Endothelial cell of hepatic sinusoid (primary cell): ENCODE measurements at regions not wholly inside any gene's neighbourhood (a gene's known extent, or its start where the extent isn't known, plus 50 kb on each side); places are given as distances from the start of the nearest gene placed in this dataset.

ENCODE experiments used
- in situ Hi-C: cut with HindIII; loops from 2 replicates; pipeline ENCODE4 v1.10.0; 2017; ENCODE audit warnings: low sequenced_read_pairs

- in situ Hi-C loops: no loop called here
Observed at GRCh38 chr3:72351536-72351935, 496.7 kb downstream of the SHQ1 start.

GRCh38 chr3:72350761-72351505, 497.3 kb downstream of the SHQ1 start:
- in situ Hi-C loops: no loop called here

GRCh38 chr3:72348357-72348756, 499.9 kb downstream of the SHQ1 start:
- in situ Hi-C loops: no loop called here

GRCh38 chr3:72347819-72348319, 500.4 kb downstream of the SHQ1 start:
- in situ Hi-C loops: no loop called here

DNA sequence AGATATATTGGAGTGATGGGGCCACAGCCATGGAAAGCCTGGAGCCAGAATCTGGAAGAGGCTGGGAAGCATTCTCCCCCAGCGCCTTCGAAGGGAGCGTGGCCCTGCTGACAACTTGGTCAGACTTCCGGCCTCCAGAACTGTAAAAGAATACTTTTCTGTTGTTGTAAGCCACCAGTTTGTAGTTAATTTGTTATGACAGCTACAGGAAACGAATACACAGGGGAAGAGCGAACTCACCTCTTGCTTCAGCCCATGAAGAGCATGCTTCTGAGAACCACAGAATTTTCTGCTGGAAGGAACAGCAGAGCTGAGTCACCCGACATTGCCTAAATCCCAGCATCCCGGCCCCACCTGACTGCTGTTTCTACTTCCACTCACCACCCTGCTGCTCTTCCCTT, 501.7 kb downstream of the SHQ1 start:
- in situ Hi-C loops: no loop called here

GRCh38 chr3:72345980-72346379, 502.3 kb downstream of the SHQ1 start:
- in situ Hi-C loops: no loop called here

- in situ Hi-C loops: no loop called here
Observed at GRCh38 chr3:72345237-72345878, 502.9 kb downstream of the SHQ1 start.

DNA sequence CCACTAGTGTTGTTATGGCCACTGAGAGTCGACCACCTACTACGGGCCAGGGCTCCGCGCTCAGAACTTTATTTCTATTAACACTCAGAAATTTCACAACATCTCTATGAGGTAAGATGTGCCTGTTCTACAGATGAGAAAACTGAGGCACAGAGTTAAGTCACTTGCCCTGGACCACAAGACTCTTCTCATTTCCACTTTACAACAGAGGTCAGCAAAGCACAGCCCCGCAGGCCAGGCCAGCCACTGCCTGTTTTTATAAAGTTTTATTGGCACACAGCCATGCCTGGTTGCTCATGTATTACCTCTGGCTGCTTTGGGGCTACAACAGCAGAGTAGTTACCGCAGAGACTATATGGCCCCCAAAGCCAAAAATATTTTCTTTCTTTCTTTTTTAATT, 503.6 kb downstream of the SHQ1 start:
- in situ Hi-C loops: no loop called here

DNA sequence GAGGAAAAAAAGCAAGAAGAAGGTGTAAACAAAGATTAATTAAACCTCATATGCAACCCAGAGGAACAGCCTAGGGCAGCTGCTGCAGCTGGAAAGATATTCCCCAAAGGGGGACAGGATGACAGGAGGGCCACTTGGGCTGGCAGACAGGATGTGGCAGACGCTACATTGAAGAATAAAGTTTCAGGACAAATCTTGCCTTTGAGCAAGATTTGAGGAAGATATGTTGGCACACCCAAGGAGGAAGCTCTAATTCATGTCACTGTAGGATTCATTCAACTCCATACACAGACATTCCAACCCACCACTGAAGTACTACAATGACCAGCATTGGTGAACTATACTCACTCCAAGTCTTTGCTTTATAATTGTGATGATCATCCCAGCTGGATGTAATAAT, 504.0 kb downstream of the SHQ1 start:
- in situ Hi-C loops: no loop called here

DNA sequence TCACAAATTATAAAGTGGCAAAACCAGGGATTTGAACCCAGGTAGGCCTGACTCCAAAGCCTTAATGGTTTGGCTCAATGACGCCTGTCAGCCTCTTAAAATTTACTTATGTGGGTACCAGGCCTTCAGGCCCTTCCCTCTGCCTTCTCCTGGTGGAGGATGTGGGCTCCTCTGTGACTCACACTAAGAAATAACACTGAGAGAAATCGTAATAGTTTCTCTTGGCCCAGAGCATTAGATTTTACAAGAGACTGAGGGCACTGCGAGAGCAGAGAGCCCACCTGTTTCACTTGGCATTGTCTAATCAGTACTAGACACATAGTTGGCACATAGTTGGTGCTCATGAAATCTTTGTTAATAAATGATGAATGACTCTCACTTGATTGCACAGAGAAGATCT, 505.2 kb downstream of the SHQ1 start:
- in situ Hi-C loops: no loop called here

DNA sequence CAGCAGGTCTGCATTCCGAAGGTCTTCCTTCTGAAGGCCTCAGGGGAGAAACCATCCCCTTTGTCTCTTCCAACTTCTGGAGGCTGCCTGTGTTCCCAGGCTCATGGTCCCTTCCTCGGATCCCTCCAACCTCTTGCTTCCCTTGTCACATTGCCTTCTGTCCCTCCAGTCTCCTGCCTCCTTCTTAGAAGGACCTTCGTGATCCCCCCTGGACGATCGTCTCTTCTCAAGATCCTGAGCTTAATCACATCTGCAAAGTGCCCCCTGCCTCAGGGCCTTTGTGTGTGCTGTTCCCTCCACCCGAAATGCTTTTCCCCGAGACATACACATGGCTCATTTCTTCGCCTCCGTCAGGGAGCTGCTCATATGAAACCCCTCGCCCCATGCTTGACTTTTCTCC, 505.8 kb downstream of the SHQ1 start:
- in situ Hi-C loops: no loop called here

DNA sequence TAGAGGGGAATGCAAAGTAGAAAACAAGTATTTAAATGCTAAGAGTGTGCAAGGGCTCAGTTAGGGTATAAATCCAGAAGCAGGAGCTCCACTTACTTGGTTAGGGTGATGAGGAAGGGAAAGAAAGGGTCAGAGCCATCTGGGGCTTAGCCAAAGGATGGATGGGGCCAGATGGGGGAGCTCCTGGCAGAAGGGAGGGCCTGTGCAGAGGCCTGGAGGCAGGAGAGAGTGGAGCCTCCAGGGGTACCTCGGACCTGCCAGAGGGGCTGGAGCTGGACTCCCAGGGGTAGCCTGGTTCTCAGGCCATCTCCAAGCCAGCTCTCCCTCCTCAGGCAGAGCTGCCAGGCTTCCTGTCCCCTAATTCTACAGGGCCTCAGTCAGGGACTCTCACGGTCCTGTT, 506.3 kb downstream of the SHQ1 start:
- in situ Hi-C loops: no loop called here

GRCh38 chr3:72341380-72341770, 506.9 kb downstream of the SHQ1 start:
- in situ Hi-C loops: no loop called here

DNA sequence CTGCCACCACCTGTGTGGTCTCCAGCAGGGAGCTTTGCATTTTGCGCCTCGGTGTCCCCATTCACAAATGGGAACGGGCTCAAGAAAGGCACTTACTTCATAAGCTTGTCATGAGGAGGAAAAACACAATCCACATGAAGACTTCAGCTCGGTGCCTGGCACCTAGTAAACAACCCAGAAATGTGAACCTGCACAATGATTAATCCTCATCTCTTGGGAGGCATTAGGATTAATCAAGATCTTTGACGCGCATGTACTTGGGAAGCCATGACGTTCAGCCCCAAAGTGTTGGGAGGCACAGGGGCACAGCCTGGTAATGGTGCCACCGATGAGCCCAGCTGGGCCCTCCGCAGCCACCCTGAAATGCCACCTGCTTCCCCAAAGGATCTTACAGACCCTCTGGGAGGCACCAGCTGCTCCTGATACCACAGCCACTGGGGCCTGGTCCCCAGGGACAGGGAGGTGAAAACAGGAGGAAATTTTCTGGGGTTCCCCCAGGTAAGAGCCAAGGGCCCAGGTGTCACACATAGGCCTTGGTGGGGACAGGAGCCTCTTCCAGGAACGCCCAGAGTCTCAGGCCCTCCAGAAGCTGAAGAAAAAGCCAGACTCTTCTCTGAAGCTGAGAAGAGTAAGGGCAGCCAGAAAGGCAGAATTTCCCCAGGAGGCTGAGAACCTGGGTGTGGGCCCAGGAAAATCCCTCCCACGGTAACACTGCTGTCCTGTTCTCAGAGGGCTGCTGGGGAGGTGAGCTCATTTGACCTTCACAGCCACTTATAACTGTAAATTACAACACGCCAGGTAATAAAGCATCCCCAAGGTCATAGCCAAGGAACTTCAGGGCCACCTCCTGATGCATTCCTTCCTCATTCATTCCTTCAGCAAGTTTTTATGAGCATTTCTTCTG, 507.5 kb downstream of the SHQ1 start:
- in situ Hi-C loops: no loop called here

DNA sequence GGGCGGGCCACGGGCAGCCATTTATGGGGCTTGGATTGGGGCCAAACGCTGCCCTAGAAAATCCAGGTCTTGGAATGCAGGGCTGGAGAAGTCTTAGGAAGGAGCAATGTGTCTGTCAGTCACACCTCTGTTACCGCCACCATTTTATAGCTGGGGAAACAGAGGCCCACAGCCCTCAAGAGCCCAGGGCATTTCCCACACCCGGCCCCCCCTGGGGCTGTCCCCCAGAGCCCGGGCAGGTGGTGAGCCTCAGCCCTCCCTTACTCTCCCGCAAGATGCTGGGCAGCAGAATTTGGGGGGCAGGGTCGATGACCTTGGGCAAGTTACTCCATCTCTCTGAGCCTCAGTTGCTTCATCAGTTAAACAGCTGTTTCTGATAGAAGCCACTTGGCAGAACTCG, 508.2 kb downstream of the SHQ1 start:
- in situ Hi-C loops: no loop called here

GRCh38 chr3:72339670-72340030, 508.6 kb downstream of the SHQ1 start:
- in situ Hi-C loops: no loop called here

DNA sequence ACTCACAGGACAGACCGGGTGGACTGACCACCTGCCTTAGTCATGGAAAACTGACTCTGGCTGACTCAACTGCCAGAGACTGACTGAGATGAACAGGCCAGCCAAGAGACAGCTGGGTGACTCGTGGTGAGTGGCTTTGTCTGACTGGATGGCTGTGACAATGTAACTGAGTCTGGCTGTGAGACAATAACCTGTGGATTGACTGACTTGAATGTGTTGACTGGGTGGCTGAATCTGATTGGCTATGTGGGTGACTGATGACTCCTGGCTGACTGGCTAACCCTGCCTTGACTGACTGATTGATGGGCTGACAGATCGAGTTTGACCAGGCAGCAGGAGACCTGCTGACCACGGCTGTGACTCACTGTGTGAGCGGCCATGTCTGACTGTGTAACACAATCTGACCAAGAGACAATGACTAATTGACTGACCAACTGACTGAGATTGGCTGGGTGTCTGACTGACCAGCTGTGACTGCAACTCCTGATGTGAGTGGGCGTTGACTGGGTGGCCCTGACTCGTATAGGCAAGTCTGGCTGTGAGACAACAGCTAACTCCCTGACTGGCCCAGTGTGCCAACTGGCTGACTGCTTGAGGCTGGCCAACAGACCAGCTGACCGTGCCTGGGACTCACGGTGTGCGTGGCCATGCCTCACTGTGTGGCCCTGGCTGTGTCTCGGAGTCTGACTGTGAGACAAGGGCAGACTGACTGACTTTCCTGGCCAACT, 509.1 kb downstream of the SHQ1 start:
- in situ Hi-C loops: no loop called here

GRCh38 chr3:72338082-72338941, 509.9 kb downstream of the SHQ1 start:
- in situ Hi-C loops: no loop called here

GRCh38 chr3:72337480-72337855, 510.8 kb downstream of the SHQ1 start:
- in situ Hi-C loops: no loop called here

DNA sequence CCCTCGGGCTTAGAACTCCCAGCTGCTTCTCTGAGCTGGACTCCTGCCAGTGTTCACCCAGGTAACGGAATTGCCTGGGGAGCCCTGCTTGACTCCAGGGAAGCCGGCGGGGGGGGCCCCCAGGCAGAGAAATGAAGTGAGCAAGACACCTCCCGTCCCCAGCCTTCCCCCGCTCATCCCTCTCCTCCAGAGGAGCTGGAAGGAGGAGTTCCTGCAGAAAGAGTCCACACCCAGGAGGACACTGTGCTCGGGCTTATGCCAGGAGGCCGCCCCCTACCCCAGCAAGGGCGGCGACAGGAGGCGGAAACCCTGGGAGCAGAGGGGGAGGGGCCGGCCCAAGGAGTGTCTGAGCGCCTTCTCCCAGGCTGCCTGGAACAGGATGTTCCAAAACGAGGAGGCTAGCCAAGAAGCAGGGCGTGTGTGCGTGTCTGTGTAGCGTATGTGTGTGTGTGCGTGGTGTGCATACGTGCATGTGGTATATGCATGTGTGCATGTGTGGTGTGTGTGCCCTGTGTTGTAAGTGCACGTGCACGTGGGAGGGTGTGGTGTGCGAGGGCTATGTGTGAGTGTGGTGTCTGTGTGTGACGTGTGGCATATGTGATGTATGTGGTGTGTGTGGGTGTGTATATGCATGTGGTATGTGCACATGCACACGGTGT, 511.3 kb downstream of the SHQ1 start:
- in situ Hi-C loops: no loop called here
